22Rv1 (cell line): ENCODE measurements at regions not wholly inside any gene's neighbourhood (a gene's known extent, or its start where the extent isn't known, plus 50 kb on each side); places are given as distances from the start of the nearest gene placed in this dataset.
"Not testable (repeated sequence)": the region's sequence is repeated elsewhere in the genome, so short reads cannot be mapped to it uniquely, and the experiment has no call there.

Experiments used
- ZFX ChIP-seq: fragments of 450-650 bp; IDR thresholded peaks from 2 replicates; pipeline ENCODE4 v1.6.1; 2017; ENCODE audit warnings: antibody characterized with exemption, borderline replicate concordance
- TF ChIP-seq, protein P1 (sequence below): fragments of 450-650 bp; IDR thresholded peaks from 2 replicates; pipeline ENCODE4 v1.5.1; 2017; ENCODE audit warnings: mild to moderate bottlenecking

DNA sequence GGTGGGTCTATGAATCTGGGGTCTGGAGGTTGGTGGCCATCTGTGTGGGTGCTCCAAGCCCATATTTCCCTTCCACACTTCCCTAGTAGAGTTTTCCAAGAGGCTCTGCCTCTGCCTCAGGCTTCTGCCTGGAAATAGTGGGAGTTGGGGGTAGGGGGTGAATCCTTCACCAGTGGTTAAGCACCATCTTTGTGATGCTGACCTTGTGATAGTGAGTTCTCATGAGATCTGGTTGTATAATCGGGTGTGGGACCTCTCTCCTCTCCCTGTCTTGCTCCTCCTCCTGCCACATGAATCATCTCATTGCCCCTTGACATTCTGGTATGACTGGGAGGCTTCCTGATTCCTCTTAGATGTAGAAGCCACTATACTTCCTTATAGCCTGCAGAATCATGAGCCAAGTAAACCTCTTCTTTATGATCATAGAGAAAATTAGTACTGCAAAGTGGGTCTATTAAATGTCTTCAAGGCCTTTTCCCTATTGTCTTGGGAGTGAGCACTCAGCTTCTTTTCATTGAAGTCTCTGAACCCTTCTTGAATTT lies 829.8 kb downstream of the FOXD4L5 start:
- TF ChIP-seq, protein P1, sequence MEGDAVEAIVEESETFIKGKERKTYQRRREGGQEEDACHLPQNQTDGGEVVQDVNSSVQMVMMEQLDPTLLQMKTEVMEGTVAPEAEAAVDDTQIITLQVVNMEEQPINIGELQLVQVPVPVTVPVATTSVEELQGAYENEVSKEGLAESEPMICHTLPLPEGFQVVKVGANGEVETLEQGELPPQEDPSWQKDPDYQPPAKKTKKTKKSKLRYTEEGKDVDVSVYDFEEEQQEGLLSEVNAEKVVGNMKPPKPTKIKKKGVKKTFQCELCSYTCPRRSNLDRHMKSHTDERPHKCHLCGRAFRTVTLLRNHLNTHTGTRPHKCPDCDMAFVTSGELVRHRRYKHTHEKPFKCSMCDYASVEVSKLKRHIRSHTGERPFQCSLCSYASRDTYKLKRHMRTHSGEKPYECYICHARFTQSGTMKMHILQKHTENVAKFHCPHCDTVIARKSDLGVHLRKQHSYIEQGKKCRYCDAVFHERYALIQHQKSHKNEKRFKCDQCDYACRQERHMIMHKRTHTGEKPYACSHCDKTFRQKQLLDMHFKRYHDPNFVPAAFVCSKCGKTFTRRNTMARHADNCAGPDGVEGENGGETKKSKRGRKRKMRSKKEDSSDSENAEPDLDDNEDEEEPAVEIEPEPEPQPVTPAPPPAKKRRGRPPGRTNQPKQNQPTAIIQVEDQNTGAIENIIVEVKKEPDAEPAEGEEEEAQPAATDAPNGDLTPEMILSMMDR: not testable (repeated sequence)
- not testable (repeated sequence) for TF ChIP-seq ZFX
